ENCODE measurements at regions not wholly inside any gene's neighbourhood (a gene's known extent, or its start where the extent isn't known, plus 50 kb on each side); places are given as distances from the start of the nearest gene placed in this dataset.

DNA sequence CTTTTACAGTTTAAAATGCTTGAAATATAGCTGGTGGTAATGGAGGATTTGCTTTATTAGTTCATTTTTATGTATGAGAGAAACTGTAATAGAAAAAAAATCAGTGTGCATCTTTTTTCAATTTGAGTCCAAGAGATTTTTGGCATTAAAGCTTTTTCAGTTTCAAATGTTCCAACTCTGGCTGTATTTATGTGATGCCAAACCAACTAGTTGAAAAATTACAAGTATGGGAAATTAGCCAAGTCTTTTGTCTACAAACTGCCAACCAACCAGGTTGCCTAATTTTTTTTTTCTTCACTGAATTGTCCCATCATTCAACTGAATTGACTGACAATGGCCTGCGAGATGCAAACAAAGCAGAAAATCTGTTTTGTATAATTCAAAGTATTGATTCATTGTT is 95.7 kb downstream of the ICOS start:
- no peaks in the 10 kb centered on the region for H3K4me1 ChIP-seq (ENCODE audit: control insufficient read depth, insufficient read depth, low read length)
- H3K9me3 ChIP-seq (ENCODE audit: control insufficient read depth, insufficient read depth, low read length): no peaks in the 10 kb centered on the region
- no peaks in the 10 kb centered on the region for H3K27me3 Mint-ChIP-seq (ENCODE audit: low read depth in 2 of 2)
- intact Hi-C loops (cut with micrococcal nuclease): no loop called here
- WGBS (ENCODE audit: insufficient coverage): no CpG with 5 or more reads among the region's 1 CpG
- H3K27ac Mint-ChIP-seq: no peak overlapping the region
- H3K27ac ChIP-seq (ENCODE audit: low read length): no peak overlapping the region
- H3K9me3 Mint-ChIP-seq: no peaks in the 10 kb centered on the region
- H3K27me3 ChIP-seq (ENCODE audit: control insufficient read depth, insufficient read depth, low read length): no peaks in the 10 kb centered on the region
- H3K36me3 Mint-ChIP-seq: no peaks in the 10 kb centered on the region
- DNase-seq (no peak), ATAC-seq (no peak)
- TF ChIP-seq, protein P1, sequence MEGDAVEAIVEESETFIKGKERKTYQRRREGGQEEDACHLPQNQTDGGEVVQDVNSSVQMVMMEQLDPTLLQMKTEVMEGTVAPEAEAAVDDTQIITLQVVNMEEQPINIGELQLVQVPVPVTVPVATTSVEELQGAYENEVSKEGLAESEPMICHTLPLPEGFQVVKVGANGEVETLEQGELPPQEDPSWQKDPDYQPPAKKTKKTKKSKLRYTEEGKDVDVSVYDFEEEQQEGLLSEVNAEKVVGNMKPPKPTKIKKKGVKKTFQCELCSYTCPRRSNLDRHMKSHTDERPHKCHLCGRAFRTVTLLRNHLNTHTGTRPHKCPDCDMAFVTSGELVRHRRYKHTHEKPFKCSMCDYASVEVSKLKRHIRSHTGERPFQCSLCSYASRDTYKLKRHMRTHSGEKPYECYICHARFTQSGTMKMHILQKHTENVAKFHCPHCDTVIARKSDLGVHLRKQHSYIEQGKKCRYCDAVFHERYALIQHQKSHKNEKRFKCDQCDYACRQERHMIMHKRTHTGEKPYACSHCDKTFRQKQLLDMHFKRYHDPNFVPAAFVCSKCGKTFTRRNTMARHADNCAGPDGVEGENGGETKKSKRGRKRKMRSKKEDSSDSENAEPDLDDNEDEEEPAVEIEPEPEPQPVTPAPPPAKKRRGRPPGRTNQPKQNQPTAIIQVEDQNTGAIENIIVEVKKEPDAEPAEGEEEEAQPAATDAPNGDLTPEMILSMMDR (IDR thresholded peaks at IDR 0.05): no peak
- no peak overlapping the region for H3K4me3 ChIP-seq (ENCODE audit: low read length)
- no peaks in the 10 kb centered on the region for H3K4me1 Mint-ChIP-seq
- H3K4me3 Mint-ChIP-seq: no peak overlapping the region
- no peaks in the 10 kb centered on the region for H3K36me3 ChIP-seq (ENCODE audit: control insufficient read depth, insufficient read depth, low read length)

DNA sequence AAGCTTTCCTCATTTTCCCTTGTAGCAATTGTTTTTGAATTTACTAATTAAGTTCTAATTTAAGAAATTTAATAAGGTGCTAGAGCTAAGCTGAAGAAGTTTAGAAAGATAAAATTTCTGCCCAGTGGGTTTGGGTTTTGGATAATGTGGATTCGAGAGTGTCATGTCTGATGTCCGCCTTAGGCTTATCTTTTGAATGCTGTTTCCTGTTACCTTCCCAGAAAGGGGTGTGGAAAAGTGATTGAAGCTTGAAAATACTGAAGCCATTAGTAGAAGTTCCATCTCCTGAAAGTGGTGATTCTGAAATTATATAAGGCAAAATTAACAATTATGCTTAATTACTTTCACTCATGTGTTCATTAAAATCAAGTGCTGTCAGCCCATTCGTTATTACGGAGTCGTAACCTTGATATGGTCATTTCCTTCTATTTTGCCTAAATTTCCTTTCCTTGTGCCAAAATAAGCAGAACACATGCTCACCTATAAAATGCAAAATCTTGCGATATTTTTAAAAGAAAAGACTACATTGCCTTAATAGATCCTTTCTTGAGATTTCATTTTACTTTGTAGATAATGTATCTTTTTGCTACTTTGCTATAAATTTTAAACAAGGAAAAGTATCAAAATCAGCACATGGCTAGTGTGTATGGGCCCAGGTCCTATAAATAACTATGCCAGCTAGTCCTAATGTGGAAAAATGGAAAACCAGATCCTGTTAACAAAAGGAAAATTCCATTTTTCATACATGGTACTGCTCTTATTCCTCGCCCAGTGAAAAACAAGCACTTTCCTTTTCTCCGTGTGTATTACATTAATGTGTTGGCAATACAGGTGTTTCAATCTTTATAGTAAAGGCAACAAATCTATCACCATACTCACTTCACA is 97.3 kb downstream of the ICOS start:
- no peaks in the 10 kb centered on the region for H3K36me3 Mint-ChIP-seq
- intact Hi-C loops (cut with micrococcal nuclease): no loop called here
- ATAC-seq (no peak), DNase-seq (no peak)
- no peak overlapping the region for H3K4me3 ChIP-seq (ENCODE audit: low read length)
- H3K4me1 Mint-ChIP-seq: no peaks in the 10 kb centered on the region
- no peaks in the 10 kb centered on the region for H3K27me3 ChIP-seq (ENCODE audit: control insufficient read depth, insufficient read depth, low read length)
- no peak overlapping the region for H3K27ac Mint-ChIP-seq
- WGBS (ENCODE audit: insufficient coverage): 76% methylated on average over 5 of the region's 8 CpGs
- H3K27me3 Mint-ChIP-seq (ENCODE audit: low read depth in 2 of 2): no peaks in the 10 kb centered on the region
- TF ChIP-seq, protein P1 (IDR thresholded peaks at IDR 0.05): no peak
- no peaks in the 10 kb centered on the region for H3K36me3 ChIP-seq (ENCODE audit: control insufficient read depth, insufficient read depth, low read length)
- no peak overlapping the region for H3K27ac ChIP-seq (ENCODE audit: low read length)
- H3K4me3 Mint-ChIP-seq: no peak overlapping the region
- H3K4me1 ChIP-seq (ENCODE audit: control insufficient read depth, insufficient read depth, low read length): no peaks in the 10 kb centered on the region
- no peaks in the 10 kb centered on the region for H3K9me3 ChIP-seq (ENCODE audit: control insufficient read depth, insufficient read depth, low read length)
- no peaks in the 10 kb centered on the region for H3K9me3 Mint-ChIP-seq

DNA sequence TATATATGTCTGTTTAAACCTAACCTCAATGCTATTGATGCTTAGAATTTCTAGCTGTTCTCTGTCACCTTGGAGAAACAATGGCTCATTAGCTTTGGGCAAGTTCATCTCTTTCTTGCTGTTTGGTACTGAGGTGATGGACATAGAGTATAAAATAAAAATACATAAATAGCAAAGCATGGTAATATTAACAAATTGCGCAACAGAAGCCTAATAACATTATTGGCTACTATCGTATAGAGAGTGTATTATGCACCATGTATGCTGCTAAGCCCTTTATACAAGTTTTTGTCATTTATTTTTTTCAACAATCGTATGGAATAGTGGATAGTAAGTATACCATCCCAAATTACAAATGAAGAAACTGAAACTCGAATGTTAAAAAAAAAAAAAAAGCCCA is 100.1 kb downstream of the ICOS start:
- no peaks in the 10 kb centered on the region for H3K4me1 ChIP-seq (ENCODE audit: control insufficient read depth, insufficient read depth, low read length)
- Mint-ChIP-seq H3K36me3 (no peaks in the 10 kb centered on the region), H3K27ac (no peak overlapping the region), H3K9me3 (no peaks in the 10 kb centered on the region), H3K27me3 (ENCODE audit: low read depth in 2 of 2) (peaks cover 6 to 7% of the 10 kb centered on the region in 2 donors), H3K4me3 (no peak overlapping the region), H3K4me1 (no peaks in the 10 kb centered on the region)
- DNase-seq (no peak), ATAC-seq (no peak)
- H3K27ac ChIP-seq (ENCODE audit: low read length): no peak overlapping the region
- H3K9me3 ChIP-seq (ENCODE audit: control insufficient read depth, insufficient read depth, low read length): no peaks in the 10 kb centered on the region
- no peaks in the 10 kb centered on the region for H3K36me3 ChIP-seq (ENCODE audit: control insufficient read depth, insufficient read depth, low read length)
- WGBS (ENCODE audit: insufficient coverage): 100% methylated on average over 2 of the region's 4 CpGs
- TF ChIP-seq, protein P1 (IDR thresholded peaks at IDR 0.05): no peak
- H3K27me3 ChIP-seq (ENCODE audit: control insufficient read depth, insufficient read depth, low read length): no peaks in the 10 kb centered on the region
- no peak overlapping the region for H3K4me3 ChIP-seq (ENCODE audit: low read length)
- intact Hi-C loops (cut with micrococcal nuclease): no loop called here

DNA sequence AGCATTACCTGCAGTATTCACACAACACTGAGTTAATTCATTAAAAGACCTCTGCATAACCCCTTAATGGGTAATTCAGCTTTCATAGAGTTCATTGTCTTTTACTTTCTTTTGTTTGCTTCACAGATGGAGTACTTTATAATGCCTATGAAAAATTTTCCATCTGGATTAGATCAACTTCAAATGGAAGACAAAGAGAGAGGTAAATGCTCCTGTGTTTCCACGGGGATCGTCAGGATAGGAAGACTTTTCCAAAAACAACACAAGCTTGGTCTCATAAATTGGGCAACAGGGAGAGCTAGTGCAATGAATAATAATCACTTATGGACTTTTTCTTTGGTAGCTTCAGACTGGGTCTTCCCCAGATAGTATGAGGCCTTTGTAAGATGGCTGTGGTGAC is 100.7 kb downstream of the ICOS start:
- WGBS (ENCODE audit: insufficient coverage): 96% methylated on average over 2 of the region's 2 CpGs
- ATAC-seq (no peak), DNase-seq (no peak)
- no peaks in the 10 kb centered on the region for H3K4me1 ChIP-seq (ENCODE audit: control insufficient read depth, insufficient read depth, low read length)
- no peaks in the 10 kb centered on the region for H3K9me3 ChIP-seq (ENCODE audit: control insufficient read depth, insufficient read depth, low read length)
- no peaks in the 10 kb centered on the region for H3K36me3 Mint-ChIP-seq
- H3K27me3 Mint-ChIP-seq (ENCODE audit: low read depth in 2 of 2): peaks cover 6 to 7% of the 10 kb centered on the region in 2 donors
- no peak overlapping the region for H3K4me3 ChIP-seq (ENCODE audit: low read length)
- H3K27ac ChIP-seq (ENCODE audit: low read length): no peak overlapping the region
- TF ChIP-seq, protein P1 (IDR thresholded peaks at IDR 0.05): no peak
- no peaks in the 10 kb centered on the region for H3K36me3 ChIP-seq (ENCODE audit: control insufficient read depth, insufficient read depth, low read length)
- no peaks in the 10 kb centered on the region for H3K9me3 Mint-ChIP-seq
- H3K27ac Mint-ChIP-seq: no peak overlapping the region
- intact Hi-C loops (cut with micrococcal nuclease): no loop called here
- no peaks in the 10 kb centered on the region for H3K27me3 ChIP-seq (ENCODE audit: control insufficient read depth, insufficient read depth, low read length)
- no peak overlapping the region for H3K4me3 Mint-ChIP-seq
- no peaks in the 10 kb centered on the region for H3K4me1 Mint-ChIP-seq
